ENCODE measurements at regions not wholly inside any gene's neighbourhood (a gene's known extent, or its start where the extent isn't known, plus 50 kb on each side); places are given as distances from the start of the nearest gene placed in this dataset.

DNA sequence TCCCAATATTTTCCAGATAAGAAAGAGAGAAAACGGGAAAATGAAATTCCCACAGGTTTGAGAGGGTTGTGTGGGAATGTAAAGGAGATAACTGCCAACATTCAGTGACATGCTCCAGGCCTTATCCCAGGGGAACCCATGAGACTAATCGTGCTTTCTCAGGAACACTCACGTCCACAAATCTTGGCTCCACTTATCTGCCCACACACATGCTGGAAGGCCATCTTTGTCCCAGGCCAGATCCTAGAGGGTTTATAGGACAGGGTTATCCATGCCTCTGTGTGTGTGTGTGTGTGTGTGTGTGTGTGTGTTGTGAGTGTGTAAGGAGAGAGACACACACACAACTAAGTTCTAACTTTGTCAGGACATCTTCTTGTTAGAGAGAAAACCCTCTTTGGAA is 182.2 kb upstream of the E2F7 start:
- intact Hi-C loops (cut with micrococcal nuclease; ENCODE audit: unreplicated experiment) = no loop called here
- Histone ChIP-seq H3K4me3 (ENCODE audit: low read depth in 2 of 2, low read length in 2 of 2) (no peak overlapping the region), H3K9me3 (ENCODE audit: control insufficient read depth, insufficient read depth, low read depth, low read length) (no peaks in the 10 kb centered on the region), H3K4me1 (ENCODE audit: control insufficient read depth, insufficient read depth, low read length) (no peaks in the 10 kb centered on the region), H3K36me3 (ENCODE audit: control insufficient read depth, insufficient read depth, low read length) (no peaks in the 10 kb centered on the region), H3K27me3 (ENCODE audit: control insufficient read depth, insufficient read depth, low read length) (no peaks in the 10 kb centered on the region), H3K27ac (ENCODE audit: low read length) (no peak overlapping the region)
- DNase-seq (ENCODE audit: low read depth, low spot score) = no peak
- in situ Hi-C loops (cut with HindIII; ENCODE audit: low pct_unique_long_range_greater_than_20kb, low sequenced_read_pairs) = no loop called here
- CTCF ChIA-PET = no interaction called here
- BruUV-seq (replicated peaks) = no TSS peak
- ATAC-seq = no peak
- POLR2A ChIA-PET = no interaction called here
- TF ChIP-seq TCF7L2 (IDR thresholded peaks at IDR 0.05; ENCODE audit: low read depth, low read length) = no peak
- TF ChIP-seq, protein P1, sequence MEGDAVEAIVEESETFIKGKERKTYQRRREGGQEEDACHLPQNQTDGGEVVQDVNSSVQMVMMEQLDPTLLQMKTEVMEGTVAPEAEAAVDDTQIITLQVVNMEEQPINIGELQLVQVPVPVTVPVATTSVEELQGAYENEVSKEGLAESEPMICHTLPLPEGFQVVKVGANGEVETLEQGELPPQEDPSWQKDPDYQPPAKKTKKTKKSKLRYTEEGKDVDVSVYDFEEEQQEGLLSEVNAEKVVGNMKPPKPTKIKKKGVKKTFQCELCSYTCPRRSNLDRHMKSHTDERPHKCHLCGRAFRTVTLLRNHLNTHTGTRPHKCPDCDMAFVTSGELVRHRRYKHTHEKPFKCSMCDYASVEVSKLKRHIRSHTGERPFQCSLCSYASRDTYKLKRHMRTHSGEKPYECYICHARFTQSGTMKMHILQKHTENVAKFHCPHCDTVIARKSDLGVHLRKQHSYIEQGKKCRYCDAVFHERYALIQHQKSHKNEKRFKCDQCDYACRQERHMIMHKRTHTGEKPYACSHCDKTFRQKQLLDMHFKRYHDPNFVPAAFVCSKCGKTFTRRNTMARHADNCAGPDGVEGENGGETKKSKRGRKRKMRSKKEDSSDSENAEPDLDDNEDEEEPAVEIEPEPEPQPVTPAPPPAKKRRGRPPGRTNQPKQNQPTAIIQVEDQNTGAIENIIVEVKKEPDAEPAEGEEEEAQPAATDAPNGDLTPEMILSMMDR (IDR thresholded peaks at IDR 0.05) = no peak
- TF ChIP-seq, protein P2, sequence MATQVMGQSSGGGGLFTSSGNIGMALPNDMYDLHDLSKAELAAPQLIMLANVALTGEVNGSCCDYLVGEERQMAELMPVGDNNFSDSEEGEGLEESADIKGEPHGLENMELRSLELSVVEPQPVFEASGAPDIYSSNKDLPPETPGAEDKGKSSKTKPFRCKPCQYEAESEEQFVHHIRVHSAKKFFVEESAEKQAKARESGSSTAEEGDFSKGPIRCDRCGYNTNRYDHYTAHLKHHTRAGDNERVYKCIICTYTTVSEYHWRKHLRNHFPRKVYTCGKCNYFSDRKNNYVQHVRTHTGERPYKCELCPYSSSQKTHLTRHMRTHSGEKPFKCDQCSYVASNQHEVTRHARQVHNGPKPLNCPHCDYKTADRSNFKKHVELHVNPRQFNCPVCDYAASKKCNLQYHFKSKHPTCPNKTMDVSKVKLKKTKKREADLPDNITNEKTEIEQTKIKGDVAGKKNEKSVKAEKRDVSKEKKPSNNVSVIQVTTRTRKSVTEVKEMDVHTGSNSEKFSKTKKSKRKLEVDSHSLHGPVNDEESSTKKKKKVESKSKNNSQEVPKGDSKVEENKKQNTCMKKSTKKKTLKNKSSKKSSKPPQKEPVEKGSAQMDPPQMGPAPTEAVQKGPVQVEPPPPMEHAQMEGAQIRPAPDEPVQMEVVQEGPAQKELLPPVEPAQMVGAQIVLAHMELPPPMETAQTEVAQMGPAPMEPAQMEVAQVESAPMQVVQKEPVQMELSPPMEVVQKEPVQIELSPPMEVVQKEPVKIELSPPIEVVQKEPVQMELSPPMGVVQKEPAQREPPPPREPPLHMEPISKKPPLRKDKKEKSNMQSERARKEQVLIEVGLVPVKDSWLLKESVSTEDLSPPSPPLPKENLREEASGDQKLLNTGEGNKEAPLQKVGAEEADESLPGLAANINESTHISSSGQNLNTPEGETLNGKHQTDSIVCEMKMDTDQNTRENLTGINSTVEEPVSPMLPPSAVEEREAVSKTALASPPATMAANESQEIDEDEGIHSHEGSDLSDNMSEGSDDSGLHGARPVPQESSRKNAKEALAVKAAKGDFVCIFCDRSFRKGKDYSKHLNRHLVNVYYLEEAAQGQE (IDR thresholded peaks at IDR 0.05; ENCODE audit: insufficient read depth in 1 of 2, low read depth in 2 of 2, low read length in 1 of 2) = no peak
- no peak for TF ChIP-seq SIN3A (IDR thresholded peaks at IDR 0.05; ENCODE audit: borderline replicate concordance, insufficient read depth, low read depth, low read length)
- no peak for TF ChIP-seq POLR2AphosphoS5 (IDR thresholded peaks at IDR 0.05; ENCODE audit: low read depth, low read length)

DNA sequence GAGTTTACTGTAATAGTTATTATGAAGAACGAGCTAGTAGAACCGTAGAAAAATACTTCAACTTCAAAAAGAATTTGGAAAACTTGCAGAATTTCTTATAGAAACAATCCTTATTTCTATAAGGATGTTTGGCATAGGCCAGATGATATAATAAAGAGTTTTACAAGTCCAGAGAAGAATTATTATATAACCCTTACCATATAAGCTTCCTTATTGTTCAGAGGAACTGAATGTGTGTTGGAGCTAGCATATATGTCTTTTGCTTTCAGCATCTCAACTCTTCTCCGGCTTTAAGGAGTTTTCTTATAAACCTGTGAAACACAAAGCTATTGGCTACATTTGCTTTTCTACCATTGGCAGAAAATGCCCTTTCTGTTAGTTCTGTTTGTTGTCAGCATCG is 178.0 kb upstream of the E2F7 start:
- in situ Hi-C loops (cut with HindIII; ENCODE audit: low pct_unique_long_range_greater_than_20kb, low sequenced_read_pairs) (no loop called here), intact Hi-C loops (cut with micrococcal nuclease; ENCODE audit: unreplicated experiment) (no loop called here)
- CTCF ChIA-PET = no interaction called here
- no peak for DNase-seq (ENCODE audit: low read depth, low spot score)
- Histone ChIP-seq H3K4me3 (ENCODE audit: low read depth in 2 of 2, low read length in 2 of 2) (no peak overlapping the region), H3K4me1 (ENCODE audit: control insufficient read depth, insufficient read depth, low read length) (no peaks in the 10 kb centered on the region), H3K27me3 (ENCODE audit: control insufficient read depth, insufficient read depth, low read length) (no peaks in the 10 kb centered on the region), H3K9me3 (ENCODE audit: control insufficient read depth, insufficient read depth, low read depth, low read length) (no peaks in the 10 kb centered on the region), H3K27ac (ENCODE audit: low read length) (no peak overlapping the region), H3K36me3 (ENCODE audit: control insufficient read depth, insufficient read depth, low read length) (no peaks in the 10 kb centered on the region)
- POLR2A ChIA-PET = no interaction called here
- TF ChIP-seq POLR2AphosphoS5 (IDR thresholded peaks at IDR 0.05; ENCODE audit: low read depth, low read length) (no peak), TCF7L2 (IDR thresholded peaks at IDR 0.05; ENCODE audit: low read depth, low read length) (no peak), SIN3A (IDR thresholded peaks at IDR 0.05; ENCODE audit: borderline replicate concordance, insufficient read depth, low read depth, low read length) (no peak)
- TF ChIP-seq, protein P1 (IDR thresholded peaks at IDR 0.05) = no peak
- TF ChIP-seq, protein P2 (IDR thresholded peaks at IDR 0.05; ENCODE audit: insufficient read depth in 1 of 2, low read depth in 2 of 2, low read length in 1 of 2) = no peak
- ATAC-seq = no peak
- BruUV-seq (replicated peaks) = no TSS peak

Measured in Panc1 (cell line).